Astrocyte (in vitro differentiated cells and primary cell): ENCODE measurements at regions not wholly inside any gene's neighbourhood (a gene's known extent, or its start where the extent isn't known, plus 50 kb on each side); places are given as distances from the start of the nearest gene placed in this dataset.

ENCODE experiments used
- CTCF ChIP-seq: IDR thresholded peaks from 2 replicates; pipeline ENCODE4 v1.5.1; 2011; ENCODE audit warnings: low read depth, mild to moderate bottlenecking, inconsistent platforms, low read length, moderate library complexity; ENCODE audit not compliant: insufficient read depth
- EZH2 ChIP-seq: IDR thresholded peaks from 2 replicates; pipeline ENCODE4 v1.6.1; 2012; ENCODE audit warnings: mild to moderate bottlenecking, low read length, inconsistent platforms; ENCODE audit not compliant: insufficient read depth

GRCh38 chrX:131621650-131622049 is 77.8 kb downstream of the OR13H1 start:
- no peak for TF ChIP-seq CTCF
- TF ChIP-seq EZH2, result no peak
